NCI-H2107 treated with DMSO at 0.1 percent for 48 hours (cell line): ENCODE measurements at regions not wholly inside any gene's neighbourhood (a gene's known extent, or its start where the extent isn't known, plus 50 kb on each side); places are given as distances from the start of the nearest gene placed in this dataset.
"Not testable (repeated sequence)": the region's sequence is repeated elsewhere in the genome, so short reads cannot be mapped to it uniquely, and the experiment has no call there.

ENCODE experiments used
- DNase-seq: peaks from one replicate; lab custom pipeline; 2025; ENCODE audit not compliant: unreplicated experiment; lab: John Stamatoyannopoulos, UW

DNA sequence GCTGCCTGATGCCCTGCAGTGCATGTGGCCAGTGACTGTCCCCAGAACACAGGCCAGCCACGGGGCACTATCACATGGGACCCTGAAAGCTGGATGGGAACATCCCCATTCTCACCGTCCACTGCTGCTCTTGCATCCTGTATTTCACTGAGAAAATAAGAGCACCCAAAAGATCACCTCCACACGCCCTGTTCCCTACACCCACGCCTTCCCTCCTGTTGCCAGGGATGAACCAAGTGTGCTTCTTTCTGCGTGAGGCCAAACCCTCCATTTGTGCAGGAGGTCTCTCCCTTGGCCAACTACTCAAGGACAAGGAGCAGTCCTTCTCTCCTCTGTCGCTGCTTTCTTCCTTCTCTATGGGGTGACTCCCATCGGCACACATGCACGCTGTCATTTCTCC is 118.3 kb downstream of the LRRC37A3 start:
- not testable (repeated sequence) for DNase-seq

DNA sequence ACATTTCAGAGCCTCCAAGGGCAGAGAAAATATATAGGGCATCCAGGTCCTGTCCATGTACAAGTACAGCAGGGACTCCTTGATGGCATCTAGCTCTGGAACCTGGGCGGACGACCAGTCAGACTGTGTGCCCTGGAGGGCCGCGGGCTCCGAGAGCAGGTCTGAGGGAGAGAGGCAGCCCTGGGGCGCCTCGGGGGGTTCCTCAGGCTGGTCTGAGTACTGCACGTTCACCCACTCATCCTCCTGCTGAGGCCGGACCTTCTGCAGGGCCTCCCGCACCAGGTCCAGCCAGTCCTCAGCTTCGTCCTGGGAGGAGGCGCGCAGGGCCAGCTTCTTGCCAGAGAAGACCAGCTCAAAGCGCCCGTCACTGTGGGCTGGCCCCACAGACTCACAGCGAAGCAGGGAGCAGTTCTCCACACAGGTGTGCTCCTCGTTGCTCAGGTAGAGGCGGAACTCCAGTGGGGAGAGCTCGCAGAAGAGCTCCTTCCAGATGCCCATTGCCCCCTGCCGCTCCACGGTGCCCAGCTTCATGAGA is 118.8 kb downstream of the LRRC37A3 start:
- DNase-seq, result not testable (repeated sequence)

DNA sequence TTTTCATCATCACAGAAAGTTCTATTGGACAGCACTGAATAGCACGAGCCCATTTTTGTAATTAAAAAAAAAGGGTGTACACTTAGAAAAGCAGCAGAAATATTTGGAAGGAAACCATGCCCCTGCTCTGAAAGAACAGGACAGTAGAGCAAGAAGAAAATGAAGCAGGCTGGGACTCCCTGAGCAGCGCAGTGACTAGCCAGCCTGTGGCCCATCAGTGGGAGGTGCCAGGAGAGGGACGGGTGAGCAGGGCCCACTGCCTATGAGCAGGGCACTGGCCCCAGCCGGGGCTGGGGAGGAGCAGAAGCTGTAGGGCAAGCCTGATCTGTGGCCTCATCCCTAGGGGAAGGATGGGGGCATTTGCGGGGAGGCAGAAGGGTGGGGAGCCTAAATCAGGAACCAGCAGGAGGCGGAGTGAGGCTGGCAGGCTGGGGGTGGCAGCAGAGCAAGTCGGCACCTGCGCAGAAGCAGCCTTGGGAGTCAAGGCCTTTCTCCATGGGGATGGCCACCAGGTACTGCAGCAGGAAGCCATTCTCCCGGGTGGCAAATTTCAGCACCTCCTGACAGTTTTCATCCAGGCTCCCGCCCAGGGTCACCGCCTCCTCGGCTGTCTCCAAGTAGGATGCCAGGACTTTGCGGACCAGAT is 119.6 kb downstream of the LRRC37A3 start:
- not testable (repeated sequence) for DNase-seq

DNA sequence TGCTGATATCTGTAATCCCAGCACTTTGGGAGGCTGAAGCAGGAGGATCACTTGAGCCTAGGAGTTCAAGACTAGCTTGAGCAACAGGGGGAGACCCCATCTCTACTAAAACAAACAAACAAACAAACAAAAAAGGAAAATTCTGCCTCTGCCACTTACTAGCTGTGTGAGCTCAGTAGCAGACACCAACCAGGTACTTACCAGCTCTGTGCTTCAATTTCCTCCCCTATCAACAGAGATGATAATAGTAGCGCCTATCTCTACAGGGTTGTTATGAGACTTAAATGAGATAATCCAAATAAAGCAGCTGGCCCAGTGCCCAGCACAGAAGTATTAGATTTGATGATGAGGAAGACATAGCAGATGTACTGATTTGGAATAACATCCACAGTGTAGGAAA is 120.3 kb downstream of the LRRC37A3 start:
- not testable (repeated sequence) for DNase-seq

DNA sequence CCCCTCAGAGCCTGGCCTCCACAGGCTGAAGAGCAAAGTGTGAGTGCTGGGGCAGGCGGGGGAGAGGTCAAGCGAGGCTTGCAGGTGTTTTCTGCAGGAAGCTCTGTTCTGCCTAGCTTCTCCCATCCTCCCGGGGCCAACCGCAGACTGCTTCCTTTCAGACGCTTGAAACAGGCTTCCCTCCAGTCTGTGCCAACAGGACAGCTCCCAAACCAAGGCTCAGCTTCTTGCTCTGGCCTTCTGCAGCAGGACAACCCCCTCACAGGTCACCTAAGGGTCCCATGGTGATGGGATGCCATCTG is 120.8 kb downstream of the LRRC37A3 start:
- not testable (repeated sequence) for DNase-seq

DNA sequence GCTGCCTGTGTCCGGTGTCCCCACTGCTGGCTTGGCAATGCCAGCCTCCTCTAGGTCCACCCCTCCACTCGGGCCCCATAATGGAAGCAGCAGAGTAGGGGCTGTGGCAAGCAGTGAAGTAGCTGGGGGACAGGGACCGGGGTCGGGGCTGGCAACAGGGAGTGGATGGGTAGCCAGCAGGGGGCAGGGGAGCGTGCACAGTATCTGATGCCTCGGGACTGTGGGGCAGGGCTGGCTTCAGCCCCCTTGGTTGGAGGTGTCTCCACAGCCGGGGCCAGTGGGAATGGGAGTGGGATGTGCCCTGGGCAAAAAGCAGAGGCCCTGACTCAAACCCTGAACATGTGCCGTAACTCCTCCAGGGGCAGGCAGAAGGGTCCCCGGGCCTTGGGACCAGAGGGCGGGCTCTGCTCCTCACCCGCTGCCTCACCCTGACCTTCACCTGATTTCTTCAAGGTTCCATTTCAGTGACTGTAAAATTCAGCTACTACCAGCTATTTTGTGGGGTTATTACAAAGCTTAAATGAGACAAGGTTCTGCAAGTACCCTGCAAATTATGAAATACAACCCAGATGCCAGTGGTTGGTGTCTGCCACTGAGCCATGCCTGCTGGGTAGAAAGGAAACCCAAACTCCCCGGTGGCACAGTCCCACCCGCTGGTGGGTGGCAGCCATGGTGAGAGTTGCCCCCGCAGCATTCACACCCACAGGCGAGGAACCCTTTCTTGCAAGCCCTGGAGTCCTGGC is 121.4 kb downstream of the LRRC37A3 start:
- not testable (repeated sequence) for DNase-seq

DNA sequence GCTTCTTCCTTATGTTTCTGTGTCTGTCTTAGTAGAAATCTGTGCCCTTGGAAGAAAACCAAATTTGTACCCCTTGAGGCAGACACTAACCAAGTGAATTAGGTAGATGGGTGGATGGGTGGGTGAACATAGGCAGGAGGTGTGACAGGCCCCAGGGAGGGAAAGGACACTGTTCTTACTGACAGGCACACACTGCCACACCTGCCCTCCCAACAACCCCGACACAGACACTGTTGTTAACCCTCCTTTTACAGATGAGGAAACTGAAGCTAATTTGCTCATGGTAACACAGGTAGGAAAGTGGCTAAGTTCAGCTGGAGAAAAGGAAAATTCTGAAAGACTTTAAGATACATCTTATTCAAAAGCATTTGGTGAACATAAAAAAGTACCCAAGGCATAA is 123.9 kb downstream of the LRRC37A3 start:
- not testable (repeated sequence) for DNase-seq

DNA sequence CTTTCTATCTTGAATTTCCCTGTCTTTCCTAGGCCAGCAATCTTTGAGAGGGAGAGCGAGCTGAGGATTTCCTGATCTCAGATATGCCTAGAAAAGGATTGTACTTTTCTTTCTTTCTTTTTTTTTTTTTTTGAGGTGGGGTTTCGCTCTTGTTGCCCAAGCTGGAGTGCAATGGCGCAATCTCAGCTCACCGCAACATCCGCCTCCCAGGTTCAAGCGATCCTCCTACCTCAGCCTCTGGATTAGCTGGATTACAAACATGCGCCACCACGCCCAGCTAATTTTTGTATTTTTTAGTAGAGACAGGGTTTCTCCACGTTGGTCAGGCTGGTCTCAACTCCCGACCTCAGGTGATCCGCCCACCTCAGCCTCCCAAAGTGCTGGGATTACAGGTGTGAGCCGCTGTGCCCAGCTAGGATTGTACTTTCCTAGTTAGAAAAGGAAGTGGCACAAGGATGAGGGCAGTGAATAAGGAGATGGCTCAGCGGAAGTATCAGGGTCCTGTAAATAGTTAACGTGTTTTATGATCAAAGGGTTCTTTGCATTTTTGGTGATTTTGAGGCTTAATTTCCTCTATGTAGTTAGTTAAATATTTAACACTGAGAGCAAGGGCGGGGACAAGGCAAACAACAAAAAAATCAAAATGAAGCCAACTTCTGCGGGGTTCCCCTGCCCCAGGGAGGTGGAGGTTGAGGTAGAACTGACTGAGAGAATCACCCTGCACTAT is 124.6 kb downstream of the LRRC37A3 start:
- DNase-seq, result not testable (repeated sequence)

DNA sequence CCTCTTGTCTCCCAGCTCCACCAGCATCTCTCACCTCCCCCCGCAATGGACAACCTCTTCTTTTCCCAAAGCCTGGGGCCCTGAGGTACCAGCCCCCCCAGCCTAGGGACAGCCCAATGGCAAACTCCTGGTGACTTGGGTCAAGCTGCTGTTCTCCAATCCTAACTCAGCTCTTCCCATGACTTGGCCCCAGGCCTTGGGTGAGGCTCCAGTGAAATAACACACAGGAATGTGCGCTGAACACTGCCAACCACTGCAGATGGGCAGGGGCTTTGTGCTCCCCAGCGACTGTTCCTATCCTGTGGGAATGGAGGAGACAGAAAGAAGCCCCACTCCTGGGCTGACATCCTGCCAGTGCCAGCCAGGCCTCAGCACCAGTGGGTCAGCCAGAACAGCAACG is 125.2 kb downstream of the LRRC37A3 start:
- not testable (repeated sequence) for DNase-seq

DNA sequence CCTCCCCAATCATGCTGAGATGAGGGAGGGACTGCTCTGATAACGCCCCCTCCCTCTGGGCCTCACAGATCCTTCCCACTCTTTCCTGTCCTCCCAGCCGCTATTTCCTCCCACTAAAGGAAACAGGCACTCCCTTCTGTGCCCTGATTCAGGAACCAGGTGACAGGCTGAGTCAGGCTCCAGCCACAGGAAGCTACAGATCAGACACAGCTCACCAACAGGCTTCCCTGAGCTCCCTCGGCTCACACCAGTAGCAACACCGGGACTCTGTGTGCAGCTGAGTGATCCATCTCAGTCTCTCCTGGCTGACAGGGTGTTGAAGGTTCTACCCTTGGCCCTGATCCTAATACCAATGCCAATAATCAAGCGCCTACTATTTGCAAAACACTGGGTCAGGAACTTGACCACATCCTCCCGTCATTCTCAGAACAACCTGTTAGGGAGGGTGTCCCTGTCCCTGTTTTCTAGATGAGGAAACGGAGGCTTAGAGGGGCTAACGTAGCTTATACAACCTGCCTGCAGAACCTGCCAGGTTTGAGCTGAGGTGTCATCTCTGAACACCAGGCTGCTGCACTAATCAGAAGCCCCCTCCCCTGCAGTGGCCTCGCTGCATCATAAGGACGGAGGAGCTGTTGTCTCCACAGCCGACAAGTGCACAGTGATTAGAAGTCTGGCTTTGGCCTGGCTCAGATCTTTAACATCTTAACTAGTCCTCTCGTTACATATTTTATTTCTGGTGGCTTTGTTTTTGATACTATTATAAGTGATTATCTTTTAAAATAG is 126.3 kb downstream of the LRRC37A3 start:
- not testable (repeated sequence) for DNase-seq

DNA sequence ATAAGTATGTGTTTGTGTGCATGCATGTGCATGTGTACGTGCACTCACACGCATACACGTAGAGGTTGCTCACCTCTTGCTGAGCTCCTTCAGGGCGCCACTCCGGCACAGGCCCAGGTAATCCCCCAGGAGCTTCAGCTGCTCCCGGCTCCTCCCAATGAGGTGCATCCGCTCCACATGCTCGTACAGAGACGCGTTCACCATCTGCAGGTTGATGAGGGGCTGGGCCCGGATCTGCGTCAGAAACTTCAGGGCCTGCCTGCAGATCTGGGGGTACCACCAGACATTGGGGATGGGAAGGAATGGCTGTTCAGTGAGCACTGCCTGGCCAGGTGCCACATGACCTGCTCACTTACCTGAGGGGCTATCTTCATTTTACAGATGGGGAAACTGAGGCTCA is 127.0 kb downstream of the LRRC37A3 start:
- DNase-seq, result not testable (repeated sequence)

DNA sequence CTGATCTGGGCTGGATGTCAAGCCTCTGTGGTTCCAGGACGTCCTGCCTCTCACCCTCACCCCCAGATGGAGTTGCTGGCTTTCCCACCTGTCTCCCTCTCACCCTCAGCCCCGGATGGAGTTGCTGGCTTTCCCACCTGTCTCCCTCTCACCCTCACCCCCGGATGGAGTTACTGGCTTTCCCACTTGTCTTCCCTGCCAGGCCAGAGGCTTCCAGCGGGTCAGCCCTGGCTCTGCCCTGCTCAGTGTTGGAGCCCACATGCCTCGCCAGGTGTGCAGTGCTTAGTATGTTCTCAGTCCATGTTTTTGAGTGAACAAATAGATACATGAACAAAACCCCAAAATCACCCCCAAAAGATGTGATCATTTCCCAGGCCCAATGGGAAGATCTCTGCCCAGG is 127.6 kb downstream of the LRRC37A3 start:
- DNase-seq, result not testable (repeated sequence)

DNA sequence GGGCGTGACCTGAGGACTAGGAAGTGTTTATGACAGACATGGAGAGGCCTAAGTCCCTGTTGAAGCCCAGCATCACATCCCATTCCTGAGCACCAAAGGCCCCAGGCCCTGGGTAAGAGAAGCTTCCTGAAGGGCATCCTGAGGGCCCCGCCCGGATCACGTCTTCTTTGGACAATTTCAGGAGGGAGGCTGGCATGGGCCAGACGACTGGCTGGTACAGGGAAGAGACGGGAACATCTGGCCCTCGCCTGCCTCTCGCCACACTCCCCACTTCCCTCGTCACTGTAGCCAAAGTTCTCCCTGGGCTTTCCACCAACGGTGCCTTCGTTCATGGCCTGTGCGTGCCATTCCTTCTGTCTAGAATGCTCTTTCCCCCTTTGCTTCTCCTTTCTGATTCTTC is 128.1 kb downstream of the LRRC37A3 start:
- not testable (repeated sequence) for DNase-seq

DNA sequence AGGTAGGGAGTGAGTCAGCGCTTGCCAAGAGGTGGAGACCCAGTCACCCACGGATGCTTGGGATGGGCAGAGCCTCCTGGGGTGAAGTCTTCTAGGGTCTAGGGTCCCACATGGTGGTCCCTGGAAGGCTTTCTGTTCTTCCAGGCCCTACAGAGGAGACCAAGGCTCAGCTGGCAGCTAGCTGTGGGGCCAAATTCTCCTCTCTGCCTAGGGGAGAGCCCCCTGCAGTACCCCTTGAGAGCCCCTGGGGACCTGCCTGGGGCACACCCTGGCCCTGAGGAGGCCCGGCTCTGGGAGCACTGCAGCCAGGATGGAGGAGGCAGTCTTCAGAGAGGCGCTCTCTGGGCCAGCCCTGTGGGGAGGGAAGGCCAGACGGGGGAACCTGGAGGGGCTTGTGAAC is 128.6 kb upstream of the SMURF2 start:
- DNase-seq, result not testable (repeated sequence)

DNA sequence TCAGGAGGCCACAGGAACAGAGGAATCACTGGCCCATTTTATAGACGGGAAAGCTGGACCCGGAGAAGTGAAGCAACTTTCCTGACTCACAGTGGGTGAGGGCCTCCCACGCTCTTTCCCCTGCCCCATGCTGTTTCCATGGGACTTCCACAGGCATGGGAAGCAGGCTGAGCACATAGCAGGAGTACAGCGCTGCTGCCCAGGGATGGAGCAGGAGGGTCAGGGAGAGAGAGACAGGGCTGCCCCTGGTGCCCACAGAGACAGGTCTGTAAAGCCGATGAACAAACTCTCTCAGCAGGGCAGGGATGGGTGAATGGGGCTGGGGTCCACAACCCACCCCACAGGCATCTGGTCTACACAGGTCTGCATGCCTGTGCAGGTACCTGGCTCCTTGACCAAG is 128.1 kb upstream of the SMURF2 start:
- DNase-seq, result not testable (repeated sequence)

DNA sequence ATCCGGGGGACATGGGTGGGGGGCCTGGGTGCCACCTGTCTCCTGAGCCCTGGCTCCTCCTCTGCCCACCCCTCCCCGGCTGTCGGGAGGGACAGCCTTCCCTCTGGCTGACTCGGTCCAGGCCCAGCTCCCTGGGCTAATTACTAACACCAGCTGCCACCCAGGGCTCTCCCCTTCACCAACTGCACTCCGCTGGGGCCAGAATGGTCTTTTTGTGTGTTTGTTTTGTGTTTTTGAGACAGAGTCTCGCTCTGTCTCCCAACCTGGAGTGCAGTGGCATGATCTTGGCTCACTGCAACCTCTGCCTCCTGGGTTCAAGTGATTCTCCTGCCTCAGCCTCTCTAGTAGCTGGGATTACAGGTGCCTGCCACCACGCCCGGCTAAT is 126.9 kb upstream of the SMURF2 start:
- DNase-seq, result not testable (repeated sequence)

DNA sequence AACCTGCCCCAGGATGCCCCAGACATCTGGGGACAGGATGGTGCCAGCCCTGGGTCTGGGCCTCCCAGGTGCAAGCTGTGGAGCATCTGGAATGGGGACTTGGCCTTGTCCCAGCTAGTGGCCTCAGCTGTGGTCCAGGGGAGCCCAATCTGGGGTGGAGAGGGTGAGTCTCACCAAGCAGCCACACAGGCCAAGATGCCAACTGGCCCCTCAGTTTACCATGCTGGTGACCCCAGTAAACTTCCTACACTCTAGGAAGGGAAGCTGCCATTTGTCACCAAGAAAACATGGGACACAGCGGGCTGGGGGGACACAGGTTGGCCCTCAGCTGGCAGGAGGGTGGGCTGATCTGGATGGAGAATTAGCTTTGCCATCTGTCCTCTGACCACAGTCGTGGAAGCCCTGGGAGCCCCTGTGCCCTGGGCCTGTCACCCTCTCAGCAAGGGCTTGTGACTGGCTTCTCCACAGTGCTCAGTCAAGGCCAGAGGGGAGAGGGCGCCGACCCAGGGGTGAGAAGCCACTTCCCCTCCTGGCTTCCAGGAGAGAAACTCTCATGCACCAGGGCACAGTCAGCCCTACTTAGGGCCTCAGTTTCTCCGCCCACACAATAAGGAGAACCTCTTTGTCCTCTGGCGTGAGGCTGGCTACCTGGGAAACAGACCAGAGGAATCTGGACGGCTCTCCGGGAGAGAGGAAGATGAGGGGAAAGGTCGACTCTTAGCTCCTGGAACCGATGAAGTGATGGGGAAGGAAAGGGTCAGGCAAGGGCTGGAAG is 126.4 kb upstream of the SMURF2 start:
- no peak for DNase-seq

DNA sequence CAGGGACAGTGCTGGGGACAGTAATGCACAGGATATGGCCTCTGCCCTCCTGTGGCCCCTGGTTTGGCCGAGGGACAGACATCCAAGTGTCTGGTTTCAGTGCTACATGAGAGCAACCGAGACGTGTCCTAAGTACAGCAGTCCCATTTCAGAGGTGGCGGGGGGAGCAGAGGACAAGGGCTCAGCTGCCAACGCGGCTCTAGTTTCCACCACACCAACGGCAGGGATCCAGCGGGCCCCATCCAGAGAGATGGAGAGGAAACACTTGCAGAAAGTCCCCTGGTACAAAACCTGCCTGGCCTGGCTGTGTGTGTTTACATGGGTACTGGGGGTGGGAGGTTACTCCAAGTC is 125.8 kb upstream of the SMURF2 start:
- DNase-seq, result no peak

DNA sequence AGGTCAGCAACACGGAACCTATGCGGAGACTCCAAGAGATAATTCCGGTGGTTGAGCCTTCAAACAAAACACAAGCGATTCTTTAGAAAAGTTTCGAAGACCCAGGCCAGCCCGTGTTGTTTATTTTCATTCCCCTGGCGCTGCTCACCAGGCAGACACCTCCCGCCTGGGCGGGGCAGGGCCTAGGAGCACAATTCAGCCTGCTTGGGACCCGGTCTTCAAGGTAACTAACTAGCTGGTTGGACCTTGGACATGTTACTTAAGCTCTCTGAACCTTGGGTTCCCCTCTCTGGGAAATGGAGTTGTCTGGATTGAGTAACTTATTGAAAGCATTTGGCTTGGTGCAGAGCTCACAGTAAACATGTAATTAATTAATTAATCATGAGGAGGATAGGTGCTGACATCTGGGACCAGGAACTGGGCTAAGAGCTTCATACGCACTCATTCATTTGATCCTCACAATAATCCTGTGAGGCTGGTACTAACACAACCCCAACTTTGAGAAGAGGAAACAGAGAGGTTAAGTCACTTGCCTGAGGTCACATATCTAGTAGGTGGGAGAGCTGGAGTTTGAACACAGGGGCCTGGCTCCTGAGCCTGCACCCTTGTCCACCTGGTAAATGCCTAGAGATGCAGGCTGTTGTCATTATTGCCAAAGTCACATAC is 125.3 kb upstream of the SMURF2 start:
- no peak for DNase-seq

DNA sequence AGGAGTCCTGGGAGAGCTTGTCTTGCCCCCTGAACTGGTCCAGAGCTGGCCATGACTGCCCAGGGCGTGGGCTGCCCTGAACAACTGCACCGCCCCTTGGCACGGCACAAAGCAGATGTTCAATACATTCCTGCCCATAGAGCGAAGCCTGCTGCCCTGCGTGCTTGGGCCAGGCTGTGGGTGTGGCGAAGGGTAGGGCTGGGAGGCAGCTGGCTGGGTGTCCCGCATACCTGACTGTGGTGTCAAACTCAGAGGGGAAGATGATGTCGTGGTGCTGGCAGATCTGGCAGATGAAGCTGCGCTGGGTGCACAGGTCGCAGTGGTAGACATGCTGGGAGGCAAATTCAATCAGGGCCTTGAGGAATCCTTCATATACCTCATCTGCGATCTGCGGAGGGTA is 124.2 kb upstream of the SMURF2 start:
- no peak for DNase-seq
